HFF-Myc (cell line): ENCODE measurements at regions not wholly inside any gene's neighbourhood (a gene's known extent, or its start where the extent isn't known, plus 50 kb on each side); places are given as distances from the start of the nearest gene placed in this dataset.

Experiments
- DNase-seq: peaks from one replicate; pipeline ENCODE4 v3.0.0-alpha.2; 2011; ENCODE audit warnings: low read depth; ENCODE audit errors: extremely low read depth
- H3K4me3 ChIP-seq: replicated peaks from 2 replicates; pipeline ENCODE4 v1.5.1; 2011; ENCODE audit warnings: low read depth, mild to moderate bottlenecking, control low read depth, low read length
- TF ChIP-seq, protein P1 (sequence below): IDR thresholded peaks from 2 replicates; pipeline ENCODE4 v1.5.1; 2012; ENCODE audit warnings: mild to moderate bottlenecking, low read depth, low read length, control low read depth; ENCODE audit errors: missing control alignments

DNA sequence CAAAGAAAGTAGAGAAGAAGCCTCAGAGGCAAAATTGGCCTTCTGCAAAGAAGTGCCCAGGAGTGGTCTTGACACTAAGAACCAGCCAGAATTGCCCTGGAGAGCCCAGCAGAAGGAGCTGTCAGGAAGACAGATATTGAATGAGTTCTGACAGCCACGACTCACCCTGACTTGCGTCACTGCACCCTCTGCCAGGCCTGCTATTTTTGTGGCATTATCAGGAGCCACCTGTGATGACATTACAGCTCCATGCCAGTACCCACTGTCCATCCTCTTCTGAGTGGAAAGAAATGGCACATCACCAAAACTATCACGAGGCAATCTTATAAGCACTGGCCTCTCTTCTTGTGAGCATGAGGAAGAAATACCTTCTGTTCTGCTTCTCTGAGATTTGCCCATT, 67.7 kb downstream of the SMIM20 start:
- no peak for DNase-seq

DNA sequence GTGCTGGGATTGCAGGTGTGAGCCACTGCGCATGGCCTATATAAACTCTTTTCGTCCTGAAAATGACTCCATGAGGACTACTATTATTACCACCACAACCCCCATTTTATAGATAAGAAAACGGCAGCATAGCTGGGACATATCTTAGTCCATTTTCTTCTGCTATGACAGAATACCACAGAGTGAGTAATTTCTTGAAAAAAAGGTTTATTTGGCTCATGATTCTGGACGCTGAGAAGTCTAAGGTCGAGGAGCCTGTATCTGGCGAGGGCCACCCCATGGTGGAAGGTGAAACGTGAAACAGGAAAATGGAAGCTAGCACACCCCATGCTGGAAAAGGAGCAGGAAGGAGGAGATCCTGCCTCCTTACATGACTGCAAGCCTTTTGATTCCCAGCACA, 68.9 kb downstream of the SMIM20 start:
- TF ChIP-seq, protein P1, sequence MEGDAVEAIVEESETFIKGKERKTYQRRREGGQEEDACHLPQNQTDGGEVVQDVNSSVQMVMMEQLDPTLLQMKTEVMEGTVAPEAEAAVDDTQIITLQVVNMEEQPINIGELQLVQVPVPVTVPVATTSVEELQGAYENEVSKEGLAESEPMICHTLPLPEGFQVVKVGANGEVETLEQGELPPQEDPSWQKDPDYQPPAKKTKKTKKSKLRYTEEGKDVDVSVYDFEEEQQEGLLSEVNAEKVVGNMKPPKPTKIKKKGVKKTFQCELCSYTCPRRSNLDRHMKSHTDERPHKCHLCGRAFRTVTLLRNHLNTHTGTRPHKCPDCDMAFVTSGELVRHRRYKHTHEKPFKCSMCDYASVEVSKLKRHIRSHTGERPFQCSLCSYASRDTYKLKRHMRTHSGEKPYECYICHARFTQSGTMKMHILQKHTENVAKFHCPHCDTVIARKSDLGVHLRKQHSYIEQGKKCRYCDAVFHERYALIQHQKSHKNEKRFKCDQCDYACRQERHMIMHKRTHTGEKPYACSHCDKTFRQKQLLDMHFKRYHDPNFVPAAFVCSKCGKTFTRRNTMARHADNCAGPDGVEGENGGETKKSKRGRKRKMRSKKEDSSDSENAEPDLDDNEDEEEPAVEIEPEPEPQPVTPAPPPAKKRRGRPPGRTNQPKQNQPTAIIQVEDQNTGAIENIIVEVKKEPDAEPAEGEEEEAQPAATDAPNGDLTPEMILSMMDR = no peak
- no peak overlapping the region for H3K4me3 ChIP-seq
- no peak for DNase-seq

More for the DNA sequence above, 67.7 kb downstream of the SMIM20 start:
- TF ChIP-seq, protein P1 = no peak
- no peak overlapping the region for H3K4me3 ChIP-seq

DNA sequence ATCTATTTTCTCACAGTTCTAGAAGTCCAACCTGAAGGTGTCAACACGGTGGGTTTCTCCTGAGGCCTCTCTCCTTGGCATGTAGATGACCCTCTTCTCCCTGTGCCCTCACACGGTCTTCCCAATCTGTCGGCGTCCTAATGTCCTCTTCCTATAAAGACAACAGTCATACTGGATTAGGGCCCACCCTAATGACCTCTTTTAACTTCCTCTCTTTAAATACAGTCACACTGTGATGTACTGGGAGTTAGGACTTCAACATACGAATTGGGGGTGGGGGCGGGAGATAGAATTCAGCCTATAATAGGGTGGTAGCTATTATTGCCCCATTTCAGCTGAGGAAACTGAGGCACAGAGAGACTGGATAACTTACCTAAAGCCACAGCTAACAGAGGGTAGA, 70.2 kb downstream of the SMIM20 start:
- TF ChIP-seq, protein P1 = no peak
- no peak overlapping the region for H3K4me3 ChIP-seq
- DNase-seq = no peak

DNA sequence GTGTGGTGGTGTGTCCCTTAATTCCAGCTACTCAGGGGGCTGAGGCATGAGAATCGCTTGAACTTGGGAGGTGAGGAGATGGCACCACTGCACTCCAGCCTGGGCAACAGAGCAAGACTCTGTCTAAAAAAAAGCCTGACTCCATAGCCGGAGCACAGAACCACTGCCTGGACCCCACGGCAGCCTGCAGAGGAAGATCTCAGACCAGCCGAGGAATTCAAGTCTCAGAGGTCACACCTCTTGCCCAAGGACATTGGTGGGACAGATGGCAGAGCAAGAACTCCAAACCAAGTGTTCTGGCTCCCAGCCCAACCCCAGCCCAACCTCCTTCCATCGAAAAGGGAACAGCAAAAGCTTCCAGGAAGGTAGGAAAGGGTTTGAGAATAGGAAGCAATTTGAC, 70.8 kb downstream of the SMIM20 start:
- TF ChIP-seq, protein P1 = no peak
- no peak overlapping the region for H3K4me3 ChIP-seq
- no peak for DNase-seq

DNA sequence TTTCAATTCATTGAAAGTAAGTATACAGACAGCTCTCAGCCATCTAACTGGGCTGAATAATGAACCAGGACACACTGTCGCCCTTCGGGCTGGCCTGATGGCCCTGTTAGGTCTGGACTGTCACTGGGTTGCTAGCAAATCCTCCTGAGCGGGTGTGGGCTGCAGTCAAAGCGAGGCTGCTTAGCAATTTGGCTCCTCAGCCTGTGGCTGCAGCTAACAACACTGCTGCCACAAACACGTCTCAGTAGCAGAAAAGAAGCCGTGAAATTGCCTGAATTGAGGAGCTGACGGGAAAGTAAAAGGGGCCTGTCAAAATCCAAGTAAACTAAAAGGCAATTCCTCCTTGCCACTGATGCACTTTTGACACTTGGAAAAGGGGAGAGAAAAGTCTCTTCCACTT, 72.8 kb downstream of the SMIM20 start:
- TF ChIP-seq, protein P1 = no peak
- no peak overlapping the region for H3K4me3 ChIP-seq
- no peak for DNase-seq

DNA sequence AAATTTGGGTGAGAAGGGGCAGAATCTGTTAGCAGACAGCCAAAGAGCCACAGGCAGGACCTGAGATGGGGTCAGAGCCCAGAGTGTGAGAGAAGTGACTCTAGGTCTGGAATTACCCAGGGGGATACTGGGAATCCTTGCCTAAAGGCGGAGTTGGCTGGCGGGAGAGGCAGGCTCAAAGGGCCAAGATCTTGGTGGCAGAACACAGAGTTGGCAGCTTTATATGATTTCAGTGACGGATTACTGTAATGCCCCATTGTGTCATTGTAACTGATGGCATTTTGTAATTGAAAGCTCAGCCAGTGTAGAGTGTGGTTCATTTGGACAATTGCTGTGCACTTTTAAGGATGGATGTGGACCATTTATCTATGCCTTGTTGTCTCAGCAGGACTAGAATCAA, 77.3 kb downstream of the SMIM20 start:
- no peak overlapping the region for H3K4me3 ChIP-seq
- no peak for DNase-seq
- TF ChIP-seq, protein P1 = no peak
